Endothelial cell of umbilical vein (primary cell): ENCODE measurements at regions not wholly inside any gene's neighbourhood (a gene's known extent, or its start where the extent isn't known, plus 50 kb on each side); places are given as distances from the start of the nearest gene placed in this dataset.

Experiments used
- BruUV-seq: library from RNA; stranded (reverse); fragments of 400-500 nt; replicated peaks from 2 replicates; lab custom pipeline; 2021; lab: Mats Ljungman, UMichigan
- CTCF ChIA-PET: fragments of 300-600, 350-600 bp; sonication (Branson Sonifier 250); formaldehyde crosslinking; loops from one replicate; lab custom pipeline; 2021; ENCODE audit warnings: antibody characterized with exemption, inconsistent platforms; lab: Charles Lee
- POLR2A ChIA-PET: fragments of 300-600, 350-600 bp; sonication (Branson Sonifier 250); formaldehyde crosslinking; loops from one replicate; lab custom pipeline; 2021; ENCODE audit warnings: antibody characterized with exemption, inconsistent platforms; lab: Charles Lee
- DNase-seq: peaks from one replicate; pipeline ENCODE4 v3.0.0-alpha.2; 2011; ENCODE audit warnings: low read depth, low spot score
- FAIRE-seq: peaks from 2 replicates; lab custom pipeline; 2011; peaks lifted over from hg19 to GRCh38; lab: Jason Lieb, UNC
- H2AFZ ChIP-seq: 2 replicates; pipeline ENCODE4 v1.6.0; 2012; ENCODE audit warnings: low read depth, low read length, control low read depth, inconsistent platforms
- H3K27ac ChIP-seq: 2 replicates; pipeline ENCODE4 v1.5.1; 2011; ENCODE audit warnings: low read depth, mild to moderate bottlenecking, control low read depth, low read length, moderate library complexity; ENCODE audit not compliant: insufficient read depth
- H3K27me3 ChIP-seq, 2 experiments: 2 replicates each; pipeline versions ENCODE4 v1.6.0 to v1.6.1; 2011; ENCODE audit warnings: low read length in 2 of 2, mixed read lengths in 1 of 2; ENCODE audit not compliant: control insufficient read depth in 2 of 2, insufficient read depth in 2 of 2
- H3K36me3 ChIP-seq, 2 experiments: 2 replicates in 1 of 2; 3 replicates in 1 of 2; pipeline ENCODE4 v1.5.1; 2011; ENCODE audit warnings: low read length in 2 of 2, mild to moderate bottlenecking in 1 of 2, moderate library complexity in 1 of 2; ENCODE audit not compliant: control insufficient read depth in 2 of 2, insufficient read depth in 2 of 2; ENCODE audit errors: extremely low read depth in 1 of 2
- H3K4me1 ChIP-seq: 3 replicates; pipeline ENCODE4 v1.5.1; 2011; ENCODE audit warnings: mild to moderate bottlenecking, low read length; ENCODE audit not compliant: control insufficient read depth, insufficient read depth; ENCODE audit errors: extremely low read depth
- H3K4me2 ChIP-seq: 2 replicates; pipeline ENCODE4 v1.6.1; 2011; ENCODE audit warnings: low read length, control low read depth, mixed read lengths; ENCODE audit not compliant: insufficient read depth
- H3K4me3 ChIP-seq, 3 experiments: fragments of 200-600 bp in 1 of 3; sonication (generic), shearing (Covaris generic) in 1 of 3; replicated peaks in 1 of 3; 2 replicates each; pipeline ENCODE4 v1.5.1; 2011 to 2016; ENCODE audit warnings: control low read depth in 3 of 3, low read length in 3 of 3, mild to moderate bottlenecking in 2 of 3, inconsistent platforms in 1 of 3, low read depth in 1 of 3, moderate library complexity in 1 of 3; ENCODE audit not compliant: insufficient read depth in 1 of 3
- H3K79me2 ChIP-seq: 2 replicates; pipeline ENCODE4 v1.6.0; 2012; ENCODE audit warnings: low read length, inconsistent platforms; ENCODE audit not compliant: control insufficient read depth, insufficient read depth
- H3K9ac ChIP-seq: replicated peaks from 2 replicates; pipeline ENCODE3; 2011; ENCODE audit warnings: low read length, control low read depth; ENCODE audit not compliant: insufficient read depth; ENCODE audit errors: extremely low read depth
- H3K9me1 ChIP-seq: replicated peaks from 3 replicates; pipeline ENCODE4 v1.6.0; 2011; ENCODE audit warnings: mild to moderate bottlenecking, low read length; ENCODE audit not compliant: control insufficient read depth, insufficient read depth; ENCODE audit errors: extremely low read depth
- H3K9me3 ChIP-seq: replicated peaks from 2 replicates; pipeline ENCODE4 v1.5.1; 2012; ENCODE audit warnings: low read length, inconsistent platforms; ENCODE audit not compliant: control insufficient read depth, insufficient read depth
- H4K20me1 ChIP-seq: replicated peaks from 2 replicates; pipeline ENCODE3; 2011; ENCODE audit warnings: mild to moderate bottlenecking, low read length; ENCODE audit not compliant: control insufficient read depth, insufficient read depth; ENCODE audit errors: extremely low read depth
- CTCF ChIP-seq, 2 donors: IDR thresholded peaks; 1 replicate in 1 of 2; 2 replicates in 1 of 2; pipeline ENCODE4 v1.5.1; 2011; ENCODE audit warnings: low read length in 2 of 2, mild to moderate bottlenecking in 2 of 2, moderate library complexity in 2 of 2, control low read depth in 1 of 2, inconsistent platforms in 1 of 2, low read depth in 1 of 2; ENCODE audit not compliant: insufficient read depth in 1 of 2; ENCODE audit errors: extremely low read depth in 1 of 2
- EZH2 ChIP-seq: IDR thresholded peaks from 2 replicates; pipeline ENCODE4 v1.6.1; 2012; ENCODE audit warnings: borderline replicate concordance, low read depth, mild to moderate bottlenecking, moderate library complexity, low read length, inconsistent platforms; ENCODE audit not compliant: severe bottlenecking
- FOS ChIP-seq: IDR thresholded peaks from 2 replicates; pipeline ENCODE4 v1.6.1; 2011; ENCODE audit warnings: mild to moderate bottlenecking, low read length, moderate library complexity, borderline replicate concordance; ENCODE audit not compliant: insufficient read depth
- GATA2 ChIP-seq: IDR thresholded peaks from 2 replicates; pipeline ENCODE4 v1.7.0; 2011; ENCODE audit warnings: low read depth, mild to moderate bottlenecking, moderate library complexity, mixed read lengths, low read length; ENCODE audit not compliant: insufficient read length, insufficient read depth
- JUN ChIP-seq: IDR thresholded peaks from 2 replicates; pipeline ENCODE4 v1.6.1; 2011; ENCODE audit warnings: borderline replicate concordance, low read depth; ENCODE audit not compliant: insufficient read length, insufficient read depth
- MAX ChIP-seq: IDR thresholded peaks from 2 replicates; pipeline ENCODE4 v1.6.1; 2011; ENCODE audit not compliant: insufficient read depth, insufficient read length
- MYC ChIP-seq: IDR thresholded peaks from one replicate; pipeline ENCODE4 v1.6.1; 2011; ENCODE audit warnings: mild to moderate bottlenecking, low read depth, low read length
- POLR2A ChIP-seq: IDR thresholded peaks from 2 replicates; pipeline ENCODE4 v1.6.1; 2012; ENCODE audit warnings: low read depth, mild to moderate bottlenecking, control low read depth, low read length
- POLR2AphosphoS5 ChIP-seq: IDR thresholded peaks from 2 replicates; pipeline ENCODE4 v1.6.1; 2012; ENCODE audit warnings: low read depth, mild to moderate bottlenecking, control low read depth, low read length, moderate library complexity; ENCODE audit not compliant: insufficient read depth
- dilution Hi-C: fragments of 300-500 bp; cut with MboI; formaldehyde crosslinking; loops from one replicate; pipeline ENCODE4 v1.15.0; 2019; ENCODE audit warnings: low sequenced_read_pairs; ENCODE audit not compliant: extremely low pct_ligation_motif_present
- intact Hi-C: fragments of 100-400 bp; cut with micrococcal nuclease; formaldehyde crosslinking; loops from one replicate; pipeline ENCODE4 v1.10.0; 2022

GRCh38 chr6:54515713-54516112 lies 207.5 kb downstream of the TINAG start:
- H3K9me1 ChIP-seq = no peaks in the 10 kb centered on the region
- no peaks in the 10 kb centered on the region for H4K20me1 ChIP-seq
- POLR2A ChIA-PET = no interaction called here
- no peak for FAIRE-seq
- no peaks in the 10 kb centered on the region for H3K4me1 ChIP-seq
- BruUV-seq = no TSS peak
- no peak for TF ChIP-seq FOS
- TF ChIP-seq MAX = no peak
- no peak for TF ChIP-seq POLR2A
- no peak for TF ChIP-seq JUN
- no peak for TF ChIP-seq EZH2
- no peak for TF ChIP-seq MYC
- TF ChIP-seq GATA2 = no peak
- no peak for TF ChIP-seq CTCF (IDR thresholded peaks at IDR 0.05; ENCODE audit: extremely low read depth in 1 of 2, insufficient read depth in 1 of 2, low read depth in 1 of 2, low read length in 2 of 2)
- TF ChIP-seq POLR2AphosphoS5 = no peak
- H3K27me3 ChIP-seq = no peaks in the 10 kb centered on the region
- dilution Hi-C loops = no loop called here
- no peaks in the 10 kb centered on the region for H3K36me3 ChIP-seq
- no peak overlapping the region for H3K9ac ChIP-seq
- H3K9me3 ChIP-seq = no peaks in the 10 kb centered on the region
- no peak overlapping the region for H2AFZ ChIP-seq
- no peak overlapping the region for H3K4me3 ChIP-seq
- no peak overlapping the region for H3K27ac ChIP-seq
- no peak for DNase-seq
- CTCF ChIA-PET = no interaction called here
- no peak overlapping the region for H3K4me2 ChIP-seq
- intact Hi-C loops = loop anchor here (10.0 kb wide), 1 partner anchor 531 kb away; no protein-coding TSS in a partner anchor
- no peaks in the 10 kb centered on the region for H3K79me2 ChIP-seq
